Left ventricle myocardium inferior (tissue), 1 donor: ENCODE measurements at regions not wholly inside any gene's neighbourhood (a gene's known extent, or its start where the extent isn't known, plus 50 kb on each side); places are given as distances from the start of the nearest gene placed in this dataset.

Source experiments
- DNase-seq: peaks from one replicate; pipeline ENCODE4 v3.0.0-alpha.2; 2020
- H3K27ac ChIP-seq: fragments of 200-600 bp; replicated peaks from 2 replicates; pipeline ENCODE4 v1.8.0; 2021
- H3K27me3 ChIP-seq: fragments of 200-600 bp; 2 replicates; pipeline ENCODE4 v1.8.0; 2021; ENCODE audit warnings: low read depth
- H3K36me3 ChIP-seq: fragments of 200-600 bp; 2 replicates; pipeline ENCODE4 v1.8.0; 2021
- H3K4me1 ChIP-seq: fragments of 200-600 bp; 2 replicates; pipeline ENCODE4 v1.8.0; 2021
- H3K4me3 ChIP-seq: fragments of 200-600 bp; 2 replicates; pipeline ENCODE4 v1.8.0; 2021; ENCODE audit warnings: mild to moderate bottlenecking, moderate library complexity
- H3K9me3 ChIP-seq: fragments of 200-600 bp; replicated peaks from 2 replicates; pipeline ENCODE4 v1.8.0; 2021
- CTCF ChIP-seq: fragments of 200-600 bp; IDR thresholded peaks from 2 replicates; pipeline ENCODE4 v1.8.0; 2021; ENCODE audit warnings: antibody characterized with exemption, mild to moderate bottlenecking, borderline replicate concordance
- intact Hi-C: fragments of 100-400 bp; cut with micrococcal nuclease; formaldehyde crosslinking; loops from one replicate; pipeline ENCODE4 v1.11.0; 2022
- donor health status: DM: no; HTN: yes; CAD: no; lungs with severe emphysema.

GRCh38 chr13:44887515-44887914 lies 101.8 kb downstream of the NUFIP1 start:
- Histone ChIP-seq H3K4me3 (no peak overlapping the region), H3K27ac (peak overlapping the region; percentile 33), H3K27me3 (no peaks in the 10 kb centered on the region), H3K4me1 (peaks cover 11% of the 10 kb centered on the region), H3K36me3 (no peaks in the 10 kb centered on the region), H3K9me3 (no peaks in the 10 kb centered on the region)
- intact Hi-C loops, result no loop called here
- no peak for DNase-seq
- no peak for TF ChIP-seq CTCF

GRCh38 chr13:44884076-44884729 lies 105.1 kb downstream of the NUFIP1 start:
- intact Hi-C loops, result no loop called here
- Histone ChIP-seq H3K27ac (no peak overlapping the region), H3K9me3 (no peaks in the 10 kb centered on the region), H3K4me3 (no peak overlapping the region), H3K27me3 (no peaks in the 10 kb centered on the region), H3K4me1 (peaks cover 11% of the 10 kb centered on the region), H3K36me3 (no peaks in the 10 kb centered on the region)
- DNase-seq, result no peak
- TF ChIP-seq CTCF, result no peak

- no peaks in the 10 kb centered on the region for H3K27me3 ChIP-seq
- peak; percentile 58 for TF ChIP-seq CTCF
- peaks cover 4% of the 10 kb centered on the region for H3K4me1 ChIP-seq
- DNase-seq, result no peak
- H3K27ac ChIP-seq, result no peak overlapping the region
- H3K4me3 ChIP-seq, result no peak overlapping the region
- H3K9me3 ChIP-seq, result peaks cover 11% of the 10 kb centered on the region
- no peaks in the 10 kb centered on the region for H3K36me3 ChIP-seq
- intact Hi-C loops, result loop anchor here (10.0 kb wide), 1 partner anchor 385 kb away; no protein-coding TSS in a partner anchor
These were observed 109.7 kb downstream of the NUFIP1 start for GRCh38 chr13:44879452-44880058.

- intact Hi-C loops, result loop anchor here (10.0 kb wide), 1 partner anchor 382 kb away; no protein-coding TSS in a partner anchor
- H3K4me1 ChIP-seq, result peaks cover 6% of the 10 kb centered on the region
- H3K27ac ChIP-seq, result no peak overlapping the region
- no peak overlapping the region for H3K4me3 ChIP-seq
- peak; percentile 32 for TF ChIP-seq CTCF
- H3K27me3 ChIP-seq, result no peaks in the 10 kb centered on the region
- H3K36me3 ChIP-seq, result no peaks in the 10 kb centered on the region
- peaks cover 11% of the 10 kb centered on the region for H3K9me3 ChIP-seq
- DNase-seq, result no peak
These were observed 112.4 kb downstream of the NUFIP1 start for GRCh38 chr13:44876782-44877324.

DNA sequence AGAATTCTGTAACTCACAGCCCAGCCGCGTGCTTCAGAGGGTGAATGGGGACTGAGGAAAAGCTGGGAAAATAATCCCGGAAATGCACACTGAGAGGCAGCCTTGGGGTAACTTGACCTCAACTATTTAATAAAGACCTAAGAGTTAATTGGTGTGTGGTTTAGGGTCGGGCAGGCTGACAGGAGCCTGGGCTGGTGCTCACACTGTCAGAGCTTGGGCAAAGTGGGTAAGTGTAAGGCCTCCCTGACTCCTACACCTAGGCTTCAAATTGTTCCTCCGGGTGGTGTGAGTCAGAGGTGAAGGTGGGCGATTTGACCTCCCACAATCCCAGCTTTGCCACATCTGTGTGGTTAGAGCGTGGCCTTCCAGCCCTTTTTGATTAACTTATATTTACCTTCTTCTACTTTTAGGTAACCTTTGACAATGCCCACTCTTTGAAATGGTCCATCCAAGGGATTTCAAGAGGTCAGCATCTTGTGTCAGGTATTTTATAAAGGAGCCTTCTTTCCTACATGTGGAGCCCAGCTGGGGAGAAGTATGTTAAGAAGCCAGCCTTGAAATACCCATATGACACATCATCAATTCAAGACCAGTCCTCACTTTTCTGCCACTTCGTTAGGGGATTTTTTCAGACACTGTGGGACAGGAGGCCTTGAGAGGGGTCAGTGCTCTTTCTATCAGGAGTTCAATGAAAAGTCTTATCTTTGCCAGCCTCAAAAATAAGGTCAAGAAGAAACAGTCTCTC lies 114.2 kb downstream of the NUFIP1 start:
- intact Hi-C loops, result loop anchor here (10.0 kb wide), 1 partner anchor 380 kb away; no protein-coding TSS in a partner anchor
- TF ChIP-seq CTCF, result no peak
- no peak overlapping the region for H3K4me3 ChIP-seq
- H3K27me3 ChIP-seq, result no peaks in the 10 kb centered on the region
- H3K4me1 ChIP-seq, result peaks cover 15% of the 10 kb centered on the region
- DNase-seq, result no peak
- no peaks in the 10 kb centered on the region for H3K36me3 ChIP-seq
- peaks cover 11% of the 10 kb centered on the region for H3K9me3 ChIP-seq
- H3K27ac ChIP-seq, result no peak overlapping the region
